MG63 (cell line): ENCODE measurements at regions not wholly inside any gene's neighbourhood (a gene's known extent, or its start where the extent isn't known, plus 50 kb on each side); places are given as distances from the start of the nearest gene placed in this dataset.
"Not testable (repeated sequence)": the region's sequence is repeated elsewhere in the genome, so short reads cannot be mapped to it uniquely, and the experiment has no call there.

Experiments used
- DNase-seq: peaks from one replicate; pipeline ENCODE4 v3.0.0-alpha.2; 2020
- H3K27me3 ChIP-seq: fragments of 250-450 bp; sonication (Bioruptor Pico); 2 replicates; pipeline ENCODE4 v1.5.1; 2020; ENCODE audit warnings: mild to moderate bottlenecking, moderate library complexity
- H3K36me3 ChIP-seq: fragments of 250-450 bp; sonication (Bioruptor Pico); 2 replicates; pipeline ENCODE4 v1.5.1; 2020; ENCODE audit warnings: mild to moderate bottlenecking, moderate library complexity
- H3K4me3 ChIP-seq: fragments of 250-450 bp; sonication (Bioruptor Pico); 2 replicates; pipeline ENCODE4 v1.5.1; 2020; ENCODE audit warnings: mild to moderate bottlenecking, moderate library complexity
- H3K9me3 ChIP-seq: fragments of 250-450 bp; sonication (Bioruptor Pico); 2 replicates; pipeline ENCODE4 v1.5.1; 2020; ENCODE audit warnings: mild to moderate bottlenecking, moderate library complexity

- DNase-seq = peak; percentile 23
- no peak overlapping the region for H3K4me3 ChIP-seq
- H3K36me3 ChIP-seq = no peaks in the 10 kb centered on the region
Measured at GRCh38 chr2:180625006-180625844, 355.2 kb upstream of the UBE2E3 start.

DNA sequence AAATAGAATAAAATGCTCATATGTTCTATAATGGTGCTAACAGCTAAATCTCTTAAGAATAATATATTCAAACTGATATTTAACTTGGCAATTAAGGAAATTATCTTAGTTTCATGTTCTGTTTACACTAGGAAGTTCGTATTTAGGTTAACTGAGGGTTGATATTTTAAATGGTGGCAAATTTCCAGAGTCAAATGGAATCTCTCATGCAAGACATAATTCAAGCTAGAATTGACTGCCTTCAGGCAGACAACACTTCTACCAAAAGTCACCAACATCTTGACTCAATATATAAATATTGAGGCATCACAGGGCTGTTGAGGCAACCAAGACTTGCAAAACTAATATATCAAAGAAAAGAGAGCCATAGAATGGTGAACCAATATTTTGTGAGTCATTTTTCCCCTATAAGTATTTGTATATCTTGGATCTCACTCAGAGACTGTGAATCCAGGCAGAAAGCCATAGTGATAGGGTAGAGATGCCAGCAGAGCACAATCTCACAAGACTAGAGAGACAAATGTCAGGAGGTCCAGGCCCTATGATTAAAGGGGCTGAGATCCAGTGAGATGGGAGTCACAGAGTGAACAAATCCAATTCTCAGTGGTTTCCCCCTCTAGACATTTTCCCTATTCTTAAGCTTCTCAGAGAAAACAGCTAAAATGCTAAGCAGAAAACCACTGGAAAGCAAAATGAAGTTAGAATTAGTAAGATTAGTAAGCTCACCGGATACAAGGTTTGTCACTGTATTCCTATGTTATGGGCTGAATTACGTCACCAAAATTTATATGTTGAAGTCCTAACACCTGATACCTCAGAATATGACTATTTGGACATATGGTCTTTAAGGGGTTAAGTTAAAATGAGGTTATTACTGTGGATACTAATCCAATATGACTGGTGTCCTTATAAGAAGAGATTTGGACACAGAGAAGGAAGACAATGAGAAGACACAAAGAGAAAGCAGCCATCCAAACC is 358.2 kb upstream of the UBE2E3 start:
- DNase-seq = peak; percentile 19
- H3K9me3 ChIP-seq = no peaks in the 10 kb centered on the region
- H3K36me3 ChIP-seq = no peaks in the 10 kb centered on the region
- no peak overlapping the region for H3K4me3 ChIP-seq
- no peaks in the 10 kb centered on the region for H3K27me3 ChIP-seq

More at GRCh38 chr2:180625006-180625844, 355.2 kb upstream of the UBE2E3 start:
- no peaks in the 10 kb centered on the region for H3K9me3 ChIP-seq
- no peaks in the 10 kb centered on the region for H3K27me3 ChIP-seq

DNA sequence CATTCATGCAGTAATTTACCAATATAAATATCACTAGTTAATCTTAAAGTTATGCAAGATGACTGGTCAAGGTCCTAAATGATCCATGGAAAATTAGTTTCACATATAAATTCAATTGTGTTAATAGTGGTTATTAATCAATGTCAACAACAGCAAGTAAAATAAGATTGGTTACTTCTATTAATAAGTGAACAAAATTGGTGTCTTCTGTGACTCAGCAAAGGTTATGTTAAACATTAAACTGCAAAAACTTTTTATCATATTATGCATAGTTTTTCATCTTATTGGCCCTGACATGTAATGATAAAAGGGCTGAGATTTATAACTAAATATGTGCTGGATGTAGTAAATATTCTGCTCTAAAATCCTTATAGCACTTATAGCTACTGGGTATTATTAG is 359.0 kb upstream of the UBE2E3 start:
- no peaks in the 10 kb centered on the region for H3K36me3 ChIP-seq
- no peak overlapping the region for H3K4me3 ChIP-seq
- no peaks in the 10 kb centered on the region for H3K27me3 ChIP-seq
- H3K9me3 ChIP-seq = no peaks in the 10 kb centered on the region
- no peak for DNase-seq

DNA sequence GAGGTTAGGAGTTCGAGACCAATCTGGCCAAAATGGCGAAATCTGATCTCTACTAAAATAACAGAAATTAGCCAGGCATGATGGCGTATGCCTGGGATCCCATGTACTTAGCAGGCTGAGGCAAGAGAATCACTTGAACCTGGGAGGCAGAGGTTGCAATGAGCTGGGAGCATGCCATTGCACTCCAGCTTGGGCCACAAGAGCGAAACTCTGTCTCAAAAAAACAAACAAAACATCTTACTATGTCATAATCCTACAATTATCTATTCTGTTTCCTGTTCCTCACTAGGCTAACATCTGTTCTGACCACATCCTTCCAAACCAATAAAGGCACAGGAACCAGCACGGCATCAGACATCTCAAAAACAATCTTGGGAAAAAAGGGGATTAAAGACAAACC is 361.8 kb upstream of the UBE2E3 start:
- H3K4me3 ChIP-seq = no peak overlapping the region
- no peaks in the 10 kb centered on the region for H3K27me3 ChIP-seq
- H3K36me3 ChIP-seq = no peaks in the 10 kb centered on the region
- DNase-seq = no peak
- H3K9me3 ChIP-seq = no peaks in the 10 kb centered on the region

DNA sequence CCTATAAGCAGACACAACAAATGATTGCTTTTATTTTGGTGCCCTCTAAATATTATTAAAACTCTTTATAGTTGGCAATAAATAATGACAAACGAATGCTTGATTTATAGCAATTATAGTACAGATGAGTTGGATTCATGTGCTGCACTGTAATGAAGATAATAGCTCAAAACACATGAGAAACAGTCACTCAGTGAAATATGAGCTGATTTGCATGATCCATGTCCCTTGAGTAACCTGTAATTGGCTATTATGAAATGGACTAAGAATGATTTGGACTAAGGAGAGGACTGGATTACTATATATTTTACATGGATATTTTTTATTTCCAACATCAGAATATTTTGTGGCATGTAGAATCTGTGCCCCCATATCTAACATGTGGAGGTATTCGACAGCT is 365.6 kb upstream of the UBE2E3 start:
- DNase-seq = no peak
- H3K27me3 ChIP-seq = no peaks in the 10 kb centered on the region
- no peaks in the 10 kb centered on the region for H3K9me3 ChIP-seq
- no peaks in the 10 kb centered on the region for H3K36me3 ChIP-seq
- no peak overlapping the region for H3K4me3 ChIP-seq

DNA sequence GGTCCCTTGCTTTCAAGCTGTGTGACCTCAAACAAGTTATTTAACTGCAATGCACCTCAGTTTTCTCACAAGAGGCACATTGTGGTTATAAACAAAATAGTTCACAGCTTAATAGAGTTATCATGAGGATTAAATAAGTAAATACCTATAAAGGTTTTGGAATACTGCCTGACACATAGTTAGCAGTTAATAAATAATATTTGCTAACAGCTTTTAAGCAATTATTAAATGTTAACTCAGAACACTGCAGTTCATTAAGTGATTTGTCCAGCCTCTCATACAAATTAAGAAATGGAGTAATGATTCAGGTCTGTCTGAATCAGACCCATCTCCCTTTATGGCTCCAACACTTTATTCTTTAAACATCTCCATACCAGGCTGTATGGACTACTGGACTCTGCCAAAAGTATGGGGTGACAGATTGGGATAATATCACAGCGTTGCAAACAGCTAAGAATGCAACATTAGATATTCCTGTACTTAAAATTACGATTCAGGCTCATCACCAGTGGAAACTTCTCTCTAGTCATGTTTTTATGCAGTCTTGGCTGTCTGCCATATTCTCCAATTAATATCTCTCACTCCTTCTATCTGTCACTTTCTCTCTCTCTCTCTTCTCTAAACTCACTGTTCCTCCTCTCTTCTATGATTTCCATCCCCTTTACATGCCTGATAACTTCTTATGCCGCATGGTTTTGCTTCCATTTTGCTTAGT is 370.6 kb upstream of the UBE2E3 start:
- DNase-seq = no peak
- Histone ChIP-seq H3K4me3 (no peak overlapping the region), H3K27me3 (no peaks in the 10 kb centered on the region), H3K9me3 (no peaks in the 10 kb centered on the region), H3K36me3 (no peaks in the 10 kb centered on the region)

GRCh38 chr2:180607514-180608049 is 372.8 kb upstream of the UBE2E3 start:
- Histone ChIP-seq H3K9me3 (no peaks in the 10 kb centered on the region), H3K36me3 (no peaks in the 10 kb centered on the region), H3K27me3 (no peaks in the 10 kb centered on the region), H3K4me3 (no peak overlapping the region)
- DNase-seq = no peak

DNA sequence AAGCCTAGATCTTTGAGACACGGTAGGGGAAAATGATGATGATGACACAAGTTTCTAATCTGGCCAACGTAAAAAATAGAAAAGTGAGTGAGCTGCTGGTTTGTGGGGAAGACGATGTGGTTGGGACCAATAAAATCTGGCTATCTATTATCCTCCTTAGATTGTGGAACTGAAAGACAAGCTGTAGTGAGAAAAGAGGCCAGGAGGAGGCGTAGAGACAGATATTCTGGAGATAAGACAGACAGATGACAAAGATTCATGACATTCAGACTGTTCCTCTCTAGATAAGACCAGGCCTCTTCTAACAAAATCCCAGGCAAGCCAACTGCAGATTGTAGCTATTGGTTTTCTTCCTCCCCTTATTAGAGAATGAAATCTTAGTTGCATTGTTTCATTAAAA is 376.3 kb upstream of the UBE2E3 start:
- Histone ChIP-seq H3K4me3 (no peak overlapping the region), H3K9me3 (no peaks in the 10 kb centered on the region), H3K36me3 (no peaks in the 10 kb centered on the region), H3K27me3 (no peaks in the 10 kb centered on the region)
- DNase-seq = no peak

DNA sequence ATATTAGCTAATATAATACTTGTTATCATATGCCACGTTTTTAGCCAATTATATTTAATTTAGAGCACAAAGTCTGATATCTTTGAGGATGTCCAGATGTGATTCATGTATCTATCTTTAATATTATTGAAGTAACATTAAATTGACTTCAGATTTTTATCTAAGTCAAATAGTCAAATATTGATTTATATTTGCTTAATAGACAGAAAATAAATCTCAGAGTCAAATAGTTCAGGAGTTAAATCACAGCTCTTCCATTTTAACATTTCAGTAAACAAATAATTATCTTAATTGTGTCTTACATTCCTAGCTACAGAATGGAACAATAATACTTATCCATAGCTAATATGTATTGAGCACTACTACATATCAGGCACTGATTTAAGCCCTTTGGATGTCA is 379.4 kb upstream of the UBE2E3 start:
- no peaks in the 10 kb centered on the region for H3K36me3 ChIP-seq
- no peaks in the 10 kb centered on the region for H3K9me3 ChIP-seq
- DNase-seq = no peak
- H3K4me3 ChIP-seq = no peak overlapping the region
- H3K27me3 ChIP-seq = no peaks in the 10 kb centered on the region

- Histone ChIP-seq H3K36me3 (no peaks in the 10 kb centered on the region), H3K9me3 (no peaks in the 10 kb centered on the region), H3K4me3 (no peak overlapping the region), H3K27me3 (no peaks in the 10 kb centered on the region)
- no peak for DNase-seq
Measured at GRCh38 chr2:180599804-180600203, 380.6 kb upstream of the UBE2E3 start.

GRCh38 chr2:180597179-180597578 is 383.2 kb upstream of the UBE2E3 start:
- Histone ChIP-seq H3K36me3 (no peaks in the 10 kb centered on the region), H3K9me3 (no peaks in the 10 kb centered on the region), H3K27me3 (no peaks in the 10 kb centered on the region), H3K4me3 (no peak overlapping the region)
- no peak for DNase-seq

DNA sequence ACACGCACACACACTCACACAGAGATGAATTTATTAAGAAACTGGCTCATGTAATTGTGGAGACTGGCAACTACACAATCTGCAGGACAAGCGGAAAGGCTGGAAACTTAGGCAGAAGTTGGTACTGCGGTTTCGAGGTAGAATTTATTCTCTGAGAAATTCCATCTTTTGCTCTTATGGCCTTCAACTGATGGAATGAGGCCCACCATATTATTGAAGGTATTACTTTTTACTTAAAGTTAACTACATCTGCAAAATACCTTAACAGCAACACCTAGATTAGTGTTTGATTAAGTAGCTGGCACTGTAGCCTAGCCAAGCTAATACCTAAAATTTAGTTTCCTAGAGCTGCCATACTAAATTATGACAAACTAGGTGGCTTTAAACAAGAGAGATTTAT is 384.0 kb upstream of the UBE2E3 start:
- no peaks in the 10 kb centered on the region for H3K36me3 ChIP-seq
- DNase-seq = no peak
- H3K4me3 ChIP-seq = no peak overlapping the region
- no peaks in the 10 kb centered on the region for H3K9me3 ChIP-seq
- no peaks in the 10 kb centered on the region for H3K27me3 ChIP-seq

GRCh38 chr2:180591947-180592346 is 388.5 kb upstream of the UBE2E3 start:
- Histone ChIP-seq H3K27me3 (no peaks in the 10 kb centered on the region), H3K9me3 (no peaks in the 10 kb centered on the region), H3K36me3 (no peaks in the 10 kb centered on the region), H3K4me3 (no peak overlapping the region)
- DNase-seq = no peak

GRCh38 chr2:180591093-180591781 is 389.2 kb upstream of the UBE2E3 start:
- H3K9me3 ChIP-seq, H3K27me3 ChIP-seq, DNase-seq: not testable (repeated sequence)

DNA sequence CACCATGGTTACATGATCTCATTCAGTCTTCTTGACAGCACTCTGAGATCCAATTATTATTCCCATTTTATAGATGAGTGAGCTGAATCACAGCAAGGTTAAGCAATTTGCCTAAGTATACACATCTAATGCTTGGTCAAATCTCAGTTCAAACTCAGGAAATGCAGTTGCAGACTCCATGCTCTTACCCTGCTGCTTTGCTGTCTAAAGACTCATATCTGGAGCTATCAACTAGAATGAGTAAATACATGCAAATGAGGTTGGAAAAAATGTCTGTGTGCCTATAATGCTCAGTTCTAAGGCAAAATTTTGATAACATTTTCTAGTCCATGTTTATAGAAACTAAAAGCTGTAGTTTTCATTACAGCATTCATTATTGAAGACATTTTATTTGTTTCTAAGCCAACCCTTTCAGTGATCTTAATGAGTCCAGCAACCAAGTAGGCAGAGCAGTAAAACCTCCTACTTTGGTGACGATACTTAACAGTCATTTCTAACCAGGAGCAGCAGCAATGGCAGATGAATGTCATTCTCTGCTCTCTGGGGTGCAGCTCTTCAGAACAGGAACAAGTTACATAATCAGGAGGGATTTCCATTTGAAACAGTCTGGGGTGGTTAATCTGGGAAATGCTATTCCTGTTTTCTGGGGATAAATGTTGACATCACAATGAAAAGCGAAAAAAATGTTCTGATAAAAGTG is 396.8 kb upstream of the UBE2E3 start:
- no peaks in the 10 kb centered on the region for H3K9me3 ChIP-seq
- H3K36me3 ChIP-seq = no peaks in the 10 kb centered on the region
- H3K4me3 ChIP-seq = no peak overlapping the region
- no peak for DNase-seq
- no peaks in the 10 kb centered on the region for H3K27me3 ChIP-seq

More at GRCh38 chr2:180591093-180591781, 389.2 kb upstream of the UBE2E3 start:
- H3K36me3 ChIP-seq, H3K4me3 ChIP-seq: not testable (repeated sequence)

- Histone ChIP-seq H3K4me3 (no peak overlapping the region), H3K9me3 (no peaks in the 10 kb centered on the region), H3K36me3 (no peaks in the 10 kb centered on the region), H3K27me3 (no peaks in the 10 kb centered on the region)
- DNase-seq = no peak
Measured at GRCh38 chr2:180579388-180579787, 401.0 kb upstream of the UBE2E3 start.
